Mononuclear cell (primary cell): ENCODE measurements at regions not wholly inside any gene's neighbourhood (a gene's known extent, or its start where the extent isn't known, plus 50 kb on each side); places are given as distances from the start of the nearest gene placed in this dataset.
"Not testable (repeated sequence)": the region's sequence is repeated elsewhere in the genome, so short reads cannot be mapped to it uniquely, and the experiment has no call there.

ENCODE experiments used
- H3K27me3 ChIP-seq: 2 replicates; pipeline ENCODE4 v1.6.0; 2011; ENCODE audit warnings: low read length, control low read depth; ENCODE audit not compliant: insufficient read depth
- H3K4me1 ChIP-seq: 2 replicates; pipeline ENCODE4 v1.5.1; 2011; ENCODE audit warnings: mild to moderate bottlenecking, low read length, control low read depth; ENCODE audit not compliant: insufficient read depth
- H3K4me3 ChIP-seq: 2 replicates; pipeline ENCODE4 v1.5.1; 2011; ENCODE audit warnings: mild to moderate bottlenecking, low read length, moderate library complexity
- H3K9me3 ChIP-seq: 2 replicates; pipeline ENCODE4 v1.5.1; 2011; ENCODE audit warnings: low read depth, mild to moderate bottlenecking, control low read depth, low read length

DNA sequence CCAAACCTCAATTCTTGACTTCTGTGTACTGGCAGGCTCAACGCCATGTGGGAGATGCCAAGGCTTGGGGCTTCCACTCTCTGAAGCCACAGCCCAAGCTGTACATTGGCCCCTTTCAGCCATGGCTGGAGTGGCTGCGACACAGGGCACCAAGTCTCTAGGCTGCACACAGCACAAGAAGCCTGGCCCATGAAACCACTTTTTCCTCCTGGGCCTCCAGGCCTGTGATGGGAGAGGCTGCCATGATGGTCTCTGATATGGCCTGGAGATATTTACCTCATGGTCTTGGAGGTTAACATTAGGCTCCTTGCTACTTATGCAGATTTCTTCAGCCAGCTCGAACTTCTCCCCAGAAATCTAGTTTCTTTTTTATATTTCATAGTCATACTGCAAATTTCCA is 724.1 kb downstream of the RNF144A start:
- not testable (repeated sequence) for H3K27me3 ChIP-seq, H3K4me1 ChIP-seq, H3K9me3 ChIP-seq, H3K4me3 ChIP-seq

DNA sequence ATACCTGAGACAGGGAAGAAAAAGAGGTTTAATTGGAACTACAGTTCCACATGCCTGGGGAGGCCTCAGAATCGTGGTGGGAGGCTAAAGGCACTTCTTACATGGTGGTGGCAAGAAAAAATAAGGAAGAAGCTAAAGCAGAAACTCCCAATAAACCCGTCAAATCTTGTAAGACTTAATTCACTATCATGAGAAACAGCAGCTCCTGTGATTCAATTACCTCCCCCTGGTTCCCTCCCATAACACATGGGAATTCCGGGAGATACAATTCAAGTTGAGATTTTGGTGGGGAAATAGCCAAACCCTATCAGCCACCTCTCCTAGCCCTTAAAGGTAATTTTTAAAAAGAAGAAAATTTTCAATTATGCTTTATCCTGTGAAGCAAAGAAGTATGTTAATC is 728.8 kb downstream of the RNF144A start:
- no peaks in the 10 kb centered on the region for H3K9me3 ChIP-seq
- H3K4me3 ChIP-seq, result no peak overlapping the region
- no peaks in the 10 kb centered on the region for H3K4me1 ChIP-seq
- H3K27me3 ChIP-seq, result no peaks in the 10 kb centered on the region

DNA sequence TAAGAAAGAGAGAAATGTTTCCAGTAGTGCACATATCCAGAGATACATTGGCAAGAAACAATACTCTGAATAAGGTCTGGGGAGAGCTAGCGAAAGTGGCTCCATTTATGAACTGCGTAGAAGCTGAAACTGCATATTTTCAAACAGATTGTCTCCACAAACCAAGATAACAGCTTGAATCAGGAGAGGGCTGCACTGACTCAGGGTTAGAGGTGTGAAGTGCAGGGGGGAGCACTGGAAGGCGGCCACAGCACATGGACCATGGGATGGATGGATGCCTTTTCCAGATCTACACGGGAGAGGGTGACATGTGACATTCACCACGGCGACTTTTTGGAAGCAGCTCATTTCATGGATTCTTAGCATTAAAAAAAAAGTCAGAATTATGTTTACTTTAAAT is 729.4 kb downstream of the RNF144A start:
- H3K9me3 ChIP-seq, result no peaks in the 10 kb centered on the region
- H3K4me1 ChIP-seq, result no peaks in the 10 kb centered on the region
- no peaks in the 10 kb centered on the region for H3K27me3 ChIP-seq
- H3K4me3 ChIP-seq, result no peak overlapping the region

DNA sequence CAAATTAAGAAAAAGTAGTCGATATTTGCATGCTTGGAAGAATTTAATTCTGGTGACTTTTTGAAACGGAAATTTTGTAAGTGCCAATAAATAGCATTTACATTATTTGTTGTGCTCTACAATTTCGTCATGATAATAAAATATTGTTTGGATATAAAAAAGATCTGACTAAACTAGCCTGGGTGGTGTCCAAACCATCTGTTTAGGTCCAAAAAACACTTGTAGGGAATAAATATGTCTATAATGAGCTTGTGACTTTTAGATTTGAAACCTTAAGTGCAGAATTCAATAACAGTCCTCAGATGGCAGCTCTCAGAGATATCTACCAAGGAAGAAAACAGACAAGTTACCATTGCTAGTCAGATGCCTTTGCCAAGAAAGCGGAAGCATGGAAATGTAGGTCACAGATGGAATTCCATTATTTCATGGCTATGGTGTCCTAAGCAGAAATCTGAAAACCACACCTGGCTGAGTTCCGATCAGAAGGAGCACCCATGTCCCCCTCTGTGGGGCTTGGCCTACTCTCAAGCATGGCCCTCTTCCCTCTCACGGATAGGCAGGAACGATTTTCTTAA is 731.1 kb downstream of the RNF144A start:
- Histone ChIP-seq H3K4me1 (no peaks in the 10 kb centered on the region), H3K27me3 (no peaks in the 10 kb centered on the region), H3K9me3 (peaks cover 2% of the 10 kb centered on the region)

DNA sequence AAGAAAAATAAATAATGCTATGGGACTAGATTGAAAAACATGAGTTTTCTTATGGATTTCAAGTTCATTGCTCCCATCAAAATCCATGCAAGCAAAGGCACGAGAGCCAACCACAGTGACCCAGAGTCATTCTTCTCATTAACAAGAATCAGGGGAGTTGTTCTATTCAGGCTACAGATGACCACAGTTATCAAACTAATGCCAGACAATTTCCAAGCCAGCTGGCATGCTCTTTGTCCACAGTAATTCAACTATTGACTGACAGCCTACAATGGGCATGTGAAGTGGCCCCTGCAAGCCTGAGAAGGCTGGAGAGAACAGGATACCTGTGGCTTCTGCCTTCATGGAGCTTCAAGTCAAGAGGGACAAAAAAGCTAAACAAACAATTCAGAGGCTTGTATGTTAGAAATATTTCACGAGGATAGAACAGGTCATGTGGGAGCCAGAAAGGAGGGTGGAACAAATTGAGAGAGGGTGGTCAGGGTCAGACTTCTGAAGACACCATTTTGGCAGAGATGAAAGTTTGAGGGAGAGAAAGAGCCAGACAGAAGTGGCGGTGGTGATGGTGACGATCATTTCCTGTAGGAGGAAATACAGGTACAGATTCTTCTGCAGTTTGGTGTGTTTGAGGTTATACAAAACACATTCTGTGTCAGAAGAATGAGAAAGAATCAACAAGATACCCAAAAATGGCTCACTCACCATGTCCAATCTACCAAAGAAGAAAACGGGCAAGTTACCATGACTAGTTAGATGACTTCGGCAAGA is 732.4 kb downstream of the RNF144A start:
- Histone ChIP-seq H3K4me3 (no peak overlapping the region), H3K27me3 (no peaks in the 10 kb centered on the region), H3K9me3 (peaks cover 7% of the 10 kb centered on the region), H3K4me1 (no peaks in the 10 kb centered on the region)

More for the DNA sequence above, 731.1 kb downstream of the RNF144A start:
- no peak overlapping the region for H3K4me3 ChIP-seq

DNA sequence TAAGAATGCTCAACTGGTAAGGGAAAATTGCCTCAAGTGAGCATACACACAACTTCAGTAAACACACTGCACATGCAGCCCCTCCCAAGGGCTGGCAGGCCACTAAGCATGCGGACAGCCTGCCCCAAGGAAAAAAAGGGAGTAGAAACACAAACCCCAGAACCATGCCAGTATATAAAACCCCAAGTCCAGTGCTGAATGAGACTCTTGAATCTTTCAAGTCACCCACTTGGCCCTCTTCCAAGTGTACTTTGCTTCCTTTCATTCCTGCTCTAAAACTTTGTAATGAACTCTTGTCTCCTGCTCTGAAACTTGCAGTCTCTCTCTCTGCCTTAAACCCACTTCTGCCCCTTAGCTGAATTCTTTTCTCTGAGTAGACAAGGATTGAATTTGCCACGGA is 736.4 kb downstream of the RNF144A start:
- Histone ChIP-seq H3K27me3 (no peaks in the 10 kb centered on the region), H3K4me3 (no peak overlapping the region), H3K9me3 (peaks cover 7% of the 10 kb centered on the region), H3K4me1 (no peaks in the 10 kb centered on the region)

DNA sequence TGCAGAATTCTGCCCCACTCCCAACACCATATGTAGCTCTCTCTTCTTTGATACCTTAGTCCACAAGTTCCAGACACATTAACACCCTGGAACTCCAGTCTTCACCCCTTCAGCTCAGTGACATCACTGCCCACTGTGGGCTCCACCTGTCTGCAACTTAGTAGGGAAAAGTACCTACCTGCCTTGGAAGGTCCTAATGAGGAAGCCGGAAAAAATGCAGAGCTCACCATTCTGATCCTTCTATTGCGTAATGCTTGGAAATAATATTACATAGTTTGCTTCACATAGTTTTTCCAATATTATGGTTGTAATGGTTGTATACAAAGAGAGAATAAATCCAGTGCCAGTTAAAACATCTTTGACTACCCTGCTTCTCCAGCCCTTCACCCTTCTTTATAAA is 738.4 kb downstream of the RNF144A start:
- Histone ChIP-seq H3K9me3 (peaks cover 7% of the 10 kb centered on the region), H3K4me3 (no peak overlapping the region), H3K27me3 (no peaks in the 10 kb centered on the region), H3K4me1 (no peaks in the 10 kb centered on the region)

DNA sequence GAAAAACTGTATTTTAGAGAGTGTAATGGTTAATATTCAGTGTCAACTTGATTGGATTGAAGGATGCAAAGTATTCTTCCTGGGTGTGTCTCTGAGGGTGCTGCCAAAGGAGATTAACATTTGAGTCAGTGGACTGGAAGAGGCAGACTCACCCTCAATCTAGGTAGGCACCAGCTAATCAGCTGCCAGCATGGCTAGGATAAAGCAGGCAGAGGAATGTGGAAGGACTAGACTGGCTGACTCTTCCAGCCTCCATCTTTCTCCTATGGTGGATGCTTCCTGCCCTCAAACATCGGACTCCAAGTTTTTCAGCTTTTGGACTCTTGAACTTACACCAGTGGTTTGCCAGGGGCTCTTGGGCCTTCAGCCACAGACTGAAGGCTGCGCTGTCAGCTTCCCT is 740.3 kb downstream of the RNF144A start:
- H3K4me3 ChIP-seq, H3K4me1 ChIP-seq, H3K27me3 ChIP-seq, H3K9me3 ChIP-seq: not testable (repeated sequence)

DNA sequence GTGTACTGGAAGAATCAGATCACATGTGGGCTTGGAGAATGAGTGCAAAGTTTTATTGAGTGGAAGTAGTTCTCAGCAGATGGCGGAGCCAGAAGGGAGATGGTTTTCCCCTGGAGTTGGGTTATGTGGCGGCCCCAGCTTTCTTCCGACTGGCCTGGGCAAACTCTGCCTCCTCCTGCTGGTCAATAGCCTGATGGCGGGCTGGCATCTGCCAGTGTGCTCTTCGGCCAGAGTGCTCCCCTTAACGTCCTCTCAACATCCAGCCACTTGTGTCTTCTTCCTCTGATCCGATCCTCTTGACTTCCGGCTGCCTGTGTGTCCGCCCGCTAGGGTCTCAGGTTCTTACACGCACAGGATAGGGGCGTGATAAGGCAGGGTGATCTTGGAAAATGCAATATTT is 741.3 kb downstream of the RNF144A start:
- Histone ChIP-seq H3K9me3 (peaks cover 3% of the 10 kb centered on the region), H3K27me3 (no peaks in the 10 kb centered on the region), H3K4me3 (no peak overlapping the region), H3K4me1 (no peaks in the 10 kb centered on the region)

DNA sequence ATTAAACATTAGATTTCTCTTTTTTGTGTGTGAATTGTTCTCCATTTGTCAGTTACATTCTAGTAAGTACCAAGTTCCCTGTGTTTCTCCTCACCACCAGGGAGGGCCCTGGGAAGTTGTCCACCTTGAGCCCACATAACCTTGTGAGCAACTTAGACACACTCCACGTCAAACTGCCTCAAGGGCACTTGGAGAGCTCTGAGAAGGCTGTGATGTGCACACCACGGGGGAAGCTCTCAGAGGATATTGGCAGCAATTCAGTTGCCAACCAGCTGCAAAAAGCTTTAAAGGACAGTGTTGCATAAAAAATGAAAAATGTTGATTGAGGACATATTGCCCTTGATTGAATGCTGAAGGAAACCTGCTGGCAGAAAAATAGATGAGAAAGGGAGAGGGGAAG is 743.6 kb downstream of the RNF144A start:
- Histone ChIP-seq H3K4me1 (no peaks in the 10 kb centered on the region), H3K27me3 (no peaks in the 10 kb centered on the region), H3K4me3 (no peak overlapping the region), H3K9me3 (no peaks in the 10 kb centered on the region)

DNA sequence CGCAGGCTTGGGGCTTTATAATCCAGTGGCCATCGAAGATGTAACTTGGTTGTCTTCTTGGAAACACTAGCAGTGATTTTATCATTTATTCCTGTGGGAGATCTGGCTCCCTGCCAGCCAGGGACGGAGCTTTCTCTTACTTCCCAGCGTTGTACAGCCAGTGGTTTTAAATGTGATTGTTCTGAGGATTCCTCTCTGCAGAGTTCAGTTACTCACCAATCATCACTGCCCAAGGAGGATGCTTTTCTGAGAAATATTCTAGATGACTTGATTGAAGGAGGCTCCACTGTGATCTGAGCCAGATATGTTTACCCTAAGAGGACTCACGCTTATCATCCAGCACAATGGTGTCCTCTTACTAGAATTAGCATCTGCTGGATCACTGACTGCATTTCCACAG is 744.3 kb downstream of the RNF144A start:
- H3K27me3 ChIP-seq, result no peaks in the 10 kb centered on the region

DNA sequence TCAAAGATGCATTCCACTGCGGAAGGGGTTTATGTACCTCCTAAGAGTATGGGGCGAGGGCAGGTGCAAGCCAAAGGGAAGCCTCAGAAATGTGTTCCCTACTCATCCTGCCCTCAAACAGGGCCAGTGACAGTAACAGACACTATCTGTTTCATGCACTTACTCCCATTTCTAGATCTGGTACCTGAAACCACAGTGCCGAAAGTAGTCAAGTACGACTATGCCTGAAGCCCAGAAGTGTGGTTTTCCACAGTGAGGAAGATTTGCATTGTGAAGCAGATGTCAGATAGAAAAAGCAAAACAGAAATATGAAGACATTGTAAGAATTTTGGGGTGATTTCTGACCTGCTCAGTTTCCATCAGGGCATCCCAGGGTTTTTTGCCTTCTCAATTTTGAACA is 748.7 kb downstream of the RNF144A start:
- Histone ChIP-seq H3K4me1 (no peaks in the 10 kb centered on the region), H3K9me3 (no peaks in the 10 kb centered on the region), H3K4me3 (no peak overlapping the region), H3K27me3 (no peaks in the 10 kb centered on the region)

More for the DNA sequence above, 744.3 kb downstream of the RNF144A start:
- H3K4me1 ChIP-seq, result no peaks in the 10 kb centered on the region
- no peaks in the 10 kb centered on the region for H3K9me3 ChIP-seq
- H3K4me3 ChIP-seq, result no peak overlapping the region

DNA sequence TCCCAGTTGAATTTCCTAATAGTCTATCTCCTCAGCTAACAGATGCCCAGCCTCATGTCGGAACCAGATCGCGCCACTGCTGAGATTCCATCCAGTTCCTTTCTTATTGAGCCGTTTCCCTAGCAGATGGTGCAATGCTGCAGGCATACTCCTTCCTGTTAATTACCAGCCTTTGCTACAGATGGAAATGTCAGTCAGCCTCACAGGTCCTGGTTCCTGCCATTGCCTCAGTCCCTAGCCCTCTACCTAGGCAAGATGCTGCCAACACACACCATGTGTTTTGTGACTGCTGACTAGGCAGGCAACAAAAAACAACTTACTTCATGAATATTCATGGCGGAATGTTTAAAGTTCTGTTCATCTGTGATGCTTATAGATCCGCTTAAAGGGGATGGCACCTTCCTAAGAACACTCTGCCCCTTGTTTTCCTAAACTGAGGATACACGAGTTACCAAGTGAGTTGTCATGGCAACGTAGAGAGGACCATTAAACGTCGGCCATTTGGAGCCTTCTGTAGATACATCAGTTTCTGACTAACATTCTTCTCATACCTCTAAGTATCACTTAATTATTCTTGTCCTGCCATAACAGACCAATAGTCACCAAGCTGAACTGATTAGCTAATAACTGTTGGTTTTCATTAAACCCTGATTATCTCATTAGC is 749.5 kb downstream of the RNF144A start:
- H3K27me3 ChIP-seq, result no peaks in the 10 kb centered on the region
- no peak overlapping the region for H3K4me3 ChIP-seq
- peaks cover 2% of the 10 kb centered on the region for H3K4me1 ChIP-seq
- no peaks in the 10 kb centered on the region for H3K9me3 ChIP-seq

DNA sequence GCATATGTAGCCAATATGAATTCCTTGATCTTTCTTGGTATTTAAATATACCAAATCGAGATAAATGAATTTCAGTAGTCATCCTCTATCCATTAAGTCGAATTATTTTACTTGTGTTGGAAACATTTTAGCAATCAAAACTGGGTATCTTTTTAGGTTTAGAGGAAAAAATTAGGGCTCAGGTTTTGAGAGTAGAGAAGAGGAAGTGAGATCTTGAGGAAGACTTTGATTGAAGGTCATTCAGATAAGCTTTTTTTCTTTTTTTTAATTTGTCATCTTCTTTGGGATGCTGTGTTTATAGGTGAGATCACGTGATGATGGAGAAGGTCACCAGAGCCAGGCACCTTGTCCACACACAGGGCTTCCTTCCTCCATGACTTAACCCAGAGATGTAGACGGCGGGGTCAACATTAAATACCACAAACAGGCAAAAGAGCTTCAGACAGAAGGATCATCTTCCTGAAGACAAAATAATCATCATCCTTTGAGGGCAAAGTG is 750.1 kb downstream of the RNF144A start:
- no peak overlapping the region for H3K4me3 ChIP-seq
- peaks cover 7% of the 10 kb centered on the region for H3K4me1 ChIP-seq
- no peaks in the 10 kb centered on the region for H3K9me3 ChIP-seq
- H3K27me3 ChIP-seq, result no peaks in the 10 kb centered on the region

DNA sequence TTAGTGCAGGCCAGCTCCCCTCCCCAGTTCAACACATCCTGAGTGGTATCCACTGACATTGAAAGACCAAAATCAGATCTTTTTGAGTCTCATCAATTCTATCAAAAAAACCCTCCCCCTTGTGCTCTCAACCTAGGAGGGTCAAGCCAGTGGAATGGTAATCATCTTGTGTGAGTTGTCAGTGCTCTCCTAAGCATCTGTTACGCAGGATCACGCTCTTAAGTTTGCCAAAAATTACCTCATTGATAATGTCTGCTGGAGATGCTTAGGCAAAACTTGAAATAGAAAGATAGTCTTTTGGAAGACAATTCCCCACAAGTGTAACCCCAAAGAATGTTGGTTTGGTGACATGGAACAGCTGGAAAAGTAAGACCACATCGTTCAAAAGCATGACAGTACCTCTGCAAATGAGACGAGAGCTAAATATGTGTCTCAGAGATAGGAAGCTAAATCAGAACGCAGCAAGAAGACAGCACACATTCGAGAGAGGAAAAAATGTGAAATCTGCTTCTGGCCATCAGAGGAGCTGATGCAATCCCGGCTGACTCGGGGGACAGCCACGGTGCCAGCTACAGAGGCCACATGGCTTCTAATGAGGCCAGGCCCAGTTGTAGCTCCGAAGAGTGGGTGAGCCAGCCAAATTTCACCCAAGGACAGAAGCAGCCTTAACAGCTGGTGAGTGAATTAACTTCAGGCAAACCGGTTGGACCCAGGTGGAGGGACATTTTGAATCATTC is 753.9 kb downstream of the RNF144A start:
- Histone ChIP-seq H3K4me1 (peaks cover 8% of the 10 kb centered on the region), H3K27me3 (no peaks in the 10 kb centered on the region), H3K4me3 (no peak overlapping the region), H3K9me3 (no peaks in the 10 kb centered on the region)
